ENCODE measurements at regions not wholly inside any gene's neighbourhood (a gene's known extent, or its start where the extent isn't known, plus 50 kb on each side); places are given as distances from the start of the nearest gene placed in this dataset.

DNA sequence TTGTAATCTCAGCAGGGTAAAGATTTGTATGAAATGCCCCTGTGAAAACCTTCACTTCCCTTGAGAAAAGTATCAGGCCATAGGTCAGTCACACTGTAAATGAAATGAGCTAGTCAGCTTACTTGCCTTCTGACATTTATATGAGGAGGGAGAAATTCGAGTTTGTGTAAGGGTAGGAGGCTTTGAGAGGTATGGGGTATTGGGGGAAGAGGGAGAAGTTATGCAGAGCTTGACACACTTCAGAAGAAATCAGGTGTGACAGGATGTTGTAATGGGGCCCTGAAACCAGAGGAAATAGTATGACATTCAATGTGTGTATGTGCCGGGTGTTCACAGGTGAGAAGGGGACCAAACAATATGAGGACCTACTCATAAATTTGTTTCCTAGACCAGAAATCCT, 64.2 kb upstream of the CCN6 start:
- DNase-seq: peak; percentile 82

GRCh38 chr6:111990214-111990613, 63.7 kb upstream of the CCN6 start:
- DNase-seq: peak; percentile 30

DNA sequence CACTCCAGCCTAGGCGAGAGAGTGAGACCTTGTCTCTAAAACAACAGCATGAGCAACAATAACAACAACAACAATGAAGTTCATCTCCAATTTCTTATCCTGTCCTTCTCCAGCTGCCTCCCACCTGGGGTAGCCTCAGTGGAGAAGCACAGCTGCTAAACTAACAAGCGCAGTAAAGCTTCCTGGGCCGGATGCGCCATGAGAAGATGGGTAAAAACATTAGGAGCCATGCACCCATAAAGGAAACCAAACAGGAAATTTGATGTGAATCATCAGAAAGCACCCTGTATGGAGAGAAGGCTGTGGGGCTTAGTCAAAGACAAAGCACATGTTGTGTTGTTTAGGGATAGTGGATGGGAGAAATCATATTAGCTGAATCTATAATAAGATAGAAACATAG, 61.1 kb upstream of the CCN6 start:
- DNase-seq: no peak

GRCh38 chr6:111993342-111993741, 60.6 kb upstream of the CCN6 start:
- peak; percentile 91 for DNase-seq

GRCh38 chr6:111994791-111995190, 59.1 kb upstream of the CCN6 start:
- no peak for DNase-seq

GRCh38 chr6:111995404-111995803, 58.5 kb upstream of the CCN6 start:
- DNase-seq: no peak

DNA sequence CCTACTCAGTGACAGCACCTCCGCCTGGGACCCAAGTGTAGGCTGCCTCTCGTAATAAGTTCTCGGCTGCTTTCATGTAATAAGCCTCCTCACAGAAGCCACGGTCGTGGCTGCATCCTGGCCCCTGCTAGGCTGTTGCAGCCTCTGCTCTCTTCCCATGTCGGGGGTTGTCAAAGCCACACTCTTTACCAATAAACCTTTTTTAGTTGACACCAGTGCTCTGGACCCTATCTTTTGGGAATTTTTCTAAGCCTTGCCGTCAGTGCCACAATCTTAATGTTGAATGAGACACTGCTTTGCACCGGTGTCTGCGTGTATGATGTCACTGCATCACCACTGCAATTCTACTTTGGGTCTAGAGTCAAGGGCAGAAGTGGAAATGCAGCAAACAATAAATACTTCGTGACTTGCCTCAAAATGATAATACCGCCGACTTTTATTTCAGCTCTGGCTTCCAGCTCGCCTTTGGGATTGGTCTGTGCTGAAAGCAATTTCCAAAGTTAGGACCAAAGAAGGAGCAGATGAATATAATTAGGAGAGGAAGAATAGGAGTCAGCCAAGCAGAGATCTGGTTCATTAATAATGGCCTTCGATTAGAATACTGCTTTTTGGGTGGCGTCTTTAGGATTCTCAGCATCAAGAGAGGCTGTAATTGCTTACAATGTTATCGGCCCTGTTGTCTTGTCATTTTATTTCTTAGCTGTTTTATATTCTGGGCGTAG, 57.6 kb upstream of the CCN6 start:
- no peak for DNase-seq

GRCh38 chr6:111997078-111997852, 56.6 kb upstream of the CCN6 start:
- DNase-seq: peak; percentile 77

GRCh38 chr6:111997853-111998208, 56.1 kb upstream of the CCN6 start:
- no peak for DNase-seq

GRCh38 chr6:112002307-112002706, 51.6 kb upstream of the CCN6 start:
- DNase-seq: no peak
